HEK293 (cell line): ENCODE measurements at regions not wholly inside any gene's neighbourhood (a gene's known extent, or its start where the extent isn't known, plus 50 kb on each side); places are given as distances from the start of the nearest gene placed in this dataset.

Source experiments
- CTCF ChIA-PET: fragments of 350-600 bp; formaldehyde crosslinking; extraction: SDS; loops from one replicate; lab custom pipeline; 2021; ENCODE audit warnings: antibody characterized with exemption; lab: Yijun Ruan, JAX
- POLR2A ChIA-PET: fragments of 300-600 bp; formaldehyde crosslinking; extraction: SDS; loops from one replicate; lab custom pipeline; 2020; ENCODE audit warnings: antibody characterized with exemption, inconsistent platforms; lab: Yijun Ruan, JAX
- H3K27ac ChIP-seq: fragments of 200-500 bp; sonication (Bioruptor generic); 2 replicates; pipeline ENCODE4 v1.5.1; 2014; ENCODE audit warnings: low read depth, low read length, control low read depth, inconsistent platforms; ENCODE audit errors: extremely low read depth
- H3K36me3 ChIP-seq, 2 experiments: fragments of 200-500 bp in 1 of 2; sonication (Bioruptor generic) in 1 of 2; 1 replicate in 1 of 2; 2 replicates in 1 of 2; pipeline ENCODE4 v1.5.1; 2014 to 2017; ENCODE audit warnings: inconsistent platforms in 2 of 2, low read length in 2 of 2; ENCODE audit not compliant: control insufficient read depth in 2 of 2, insufficient read depth in 1 of 2
- H3K4me1 ChIP-seq: fragments of 200-500 bp; sonication (Bioruptor generic); 2 replicates; pipeline ENCODE4 v1.5.1; 2014; ENCODE audit warnings: mild to moderate bottlenecking, low read length, inconsistent platforms; ENCODE audit not compliant: control insufficient read depth, insufficient read depth
- H3K4me3 ChIP-seq: 2 replicates; pipeline ENCODE4 v1.5.1; 2011; ENCODE audit warnings: low read depth, mild to moderate bottlenecking, control low read depth, low read length, moderate library complexity
- H3K9me3 ChIP-seq: fragments of 200-500 bp; sonication (Bioruptor generic); 2 replicates; pipeline ENCODE4 v1.5.1; 2014; ENCODE audit warnings: low read depth, low read length, inconsistent platforms; ENCODE audit not compliant: control insufficient read depth, insufficient read depth
- IKZF3 ChIP-seq: fragments of 450-650 bp; IDR thresholded peaks from 2 replicates; pipeline ENCODE4 v1.5.0; 2018; ENCODE audit warnings: missing biosample characterization, mild to moderate bottlenecking, missing genetic modification characterization, moderate library complexity
- KLF9 ChIP-seq: fragments of 450-650 bp; formaldehyde crosslinking; IDR thresholded peaks from 2 replicates; pipeline ENCODE4 v1.5.1; 2016; ENCODE audit warnings: missing biosample characterization, missing genetic modification characterization, low read depth
- MZF1 ChIP-seq: fragments of 450-650 bp; formaldehyde crosslinking; IDR thresholded peaks from 2 replicates; pipeline ENCODE4 v1.5.1; 2017; ENCODE audit warnings: missing biosample characterization, missing genetic modification characterization, borderline replicate concordance
- ZBTB1 ChIP-seq: fragments of 450-650 bp; formaldehyde crosslinking; IDR thresholded peaks from 2 replicates; pipeline ENCODE4 v1.5.1; 2016; ENCODE audit warnings: missing biosample characterization, missing genetic modification characterization
- ZBTB17 ChIP-seq: fragments of 450-650 bp; formaldehyde crosslinking; IDR thresholded peaks from 2 replicates; pipeline ENCODE4 v1.5.1; 2016; ENCODE audit warnings: missing biosample characterization, missing genetic modification characterization
- ZNF132 ChIP-seq: fragments of 450-650 bp; formaldehyde crosslinking; IDR thresholded peaks from 2 replicates; pipeline ENCODE4 v1.5.1; 2017; ENCODE audit warnings: missing biosample characterization, missing genetic modification characterization, borderline replicate concordance
- ZNF138 ChIP-seq: fragments of 450-650 bp; formaldehyde crosslinking; IDR thresholded peaks from 2 replicates; pipeline ENCODE4 v1.5.1; 2016; ENCODE audit warnings: missing biosample characterization, missing genetic modification characterization, borderline replicate concordance
- ZNF202 ChIP-seq: fragments of 450-650 bp; formaldehyde crosslinking; IDR thresholded peaks from 2 replicates; pipeline ENCODE4 v1.5.1; 2016; ENCODE audit warnings: missing biosample characterization, missing genetic modification characterization, borderline replicate concordance
- ZNF302 ChIP-seq: fragments of 450-650 bp; formaldehyde crosslinking; IDR thresholded peaks from 2 replicates; pipeline ENCODE4 v1.5.1; 2016; ENCODE audit warnings: missing biosample characterization, missing genetic modification characterization, low read depth
- ZNF350 ChIP-seq: fragments of 450-650 bp; formaldehyde crosslinking; IDR thresholded peaks from 2 replicates; pipeline ENCODE4 v1.5.0; 2017; ENCODE audit warnings: missing biosample characterization, mild to moderate bottlenecking, missing genetic modification characterization
- ZNF354C ChIP-seq: fragments of 450-650 bp; formaldehyde crosslinking; IDR thresholded peaks from 2 replicates; pipeline ENCODE4 v1.5.1; 2016; ENCODE audit warnings: missing biosample characterization, missing genetic modification characterization, low read depth, borderline replicate concordance
- ZNF433 ChIP-seq: fragments of 450-650 bp; formaldehyde crosslinking; IDR thresholded peaks from 2 replicates; pipeline ENCODE4 v1.5.1; 2016; ENCODE audit warnings: missing biosample characterization, missing genetic modification characterization, low read depth
- ZNF670 ChIP-seq: fragments of 450-650 bp; formaldehyde crosslinking; IDR thresholded peaks from 2 replicates; pipeline ENCODE4 v1.5.1; 2016; ENCODE audit warnings: missing biosample characterization, missing genetic modification characterization, low read depth
- ZNF792 ChIP-seq: fragments of 450-650 bp; formaldehyde crosslinking; IDR thresholded peaks from 2 replicates; pipeline ENCODE4 v1.5.1; 2016; ENCODE audit warnings: missing biosample characterization, missing genetic modification characterization
- ZXDB ChIP-seq: fragments of 450-650 bp; formaldehyde crosslinking; IDR thresholded peaks from 2 replicates; pipeline ENCODE4 v1.5.1; 2016; ENCODE audit warnings: missing biosample characterization, missing genetic modification characterization
- TF ChIP-seq, protein P1 (sequence below): fragments of 450-650 bp; formaldehyde crosslinking; IDR thresholded peaks from 2 replicates; pipeline ENCODE4 v1.5.1; 2016; ENCODE audit warnings: missing biosample characterization, missing genetic modification characterization, borderline replicate concordance
- TF ChIP-seq, protein P2 (sequence below): fragments of 450-650 bp; formaldehyde crosslinking; IDR thresholded peaks from 2 replicates; pipeline ENCODE4 v1.5.1; 2016; ENCODE audit warnings: missing biosample characterization, missing genetic modification characterization
- TF ChIP-seq, protein P3 (sequence below): fragments of 450-650 bp; formaldehyde crosslinking; IDR thresholded peaks from 2 replicates; pipeline ENCODE4 v1.5.1; 2017; ENCODE audit warnings: missing biosample characterization, missing genetic modification characterization
- TF ChIP-seq, protein P4 (sequence below): fragments of 450-650 bp; formaldehyde crosslinking; IDR thresholded peaks from 2 replicates; pipeline ENCODE4 v1.5.1; 2016; ENCODE audit warnings: missing biosample characterization, missing genetic modification characterization, borderline replicate concordance
- TF ChIP-seq, protein P5 (sequence below): fragments of 450-650 bp; formaldehyde crosslinking; IDR thresholded peaks from 2 replicates; pipeline ENCODE4 v1.5.1; 2016; ENCODE audit warnings: missing biosample characterization, missing genetic modification characterization
- TF ChIP-seq, protein P6 (sequence below): fragments of 450-650 bp; formaldehyde crosslinking; IDR thresholded peaks from 2 replicates; pipeline ENCODE4 v1.5.1; 2016; ENCODE audit warnings: missing biosample characterization, missing genetic modification characterization

DNA sequence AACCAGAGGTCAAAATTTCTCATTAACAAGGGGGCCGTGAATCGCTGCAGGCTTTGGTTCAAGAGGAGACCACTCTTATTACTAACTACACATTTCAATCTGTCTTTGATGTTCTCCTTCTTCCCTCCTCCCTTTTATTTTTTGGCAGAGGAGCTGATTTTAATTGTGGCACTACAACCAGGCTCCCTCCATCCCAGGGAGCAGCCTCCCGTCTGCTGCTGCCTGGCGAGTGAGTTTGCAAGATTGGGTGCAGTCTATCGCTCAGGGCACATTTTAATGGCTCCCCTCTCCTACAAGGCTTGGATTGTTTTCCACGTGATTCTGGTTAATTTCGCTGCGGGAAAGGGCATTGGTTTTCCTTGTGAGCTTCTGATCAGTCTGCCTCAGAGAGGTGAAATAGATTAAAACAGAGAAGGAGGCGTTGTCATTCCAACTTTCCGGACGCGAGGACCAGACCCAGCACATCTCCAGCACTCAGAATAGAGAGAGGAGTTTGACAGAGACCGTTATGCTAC, 81.4 kb downstream of the KCTD15 start:
- Histone ChIP-seq H3K36me3 (no peaks in the 10 kb centered on the region; a peak in 1 of 3 replicates), H3K9me3 (no peaks in the 10 kb centered on the region), H3K4me1 (no peaks in the 10 kb centered on the region), H3K4me3 (no peak overlapping the region), H3K27ac (no peak overlapping the region)
- CTCF ChIA-PET, result interaction anchor here (0.6 to 2.4 kb wide), 5 partner anchors 66 to 164 kb away, joined by 3 to 21 read pairs (median 3); no protein-coding TSS in a partner anchor
- POLR2A ChIA-PET, result no interaction called here
- TF ChIP-seq ZNF670 (no peak), ZNF132 (tag by site-specific recombination) (no peak), ZBTB1 (tag by site-specific recombination) (no peak), IKZF3 (no peak), ZNF138 (tag by site-specific recombination) (no peak), ZNF350 (no peak), ZNF202 (tag by site-specific recombination) (no peak), ZNF302 (tag by site-specific recombination) (no peak), ZNF354C (no peak), KLF9 (no peak), ZBTB17 (tag by site-specific recombination) (no peak)
- TF ChIP-seq, protein P1, sequence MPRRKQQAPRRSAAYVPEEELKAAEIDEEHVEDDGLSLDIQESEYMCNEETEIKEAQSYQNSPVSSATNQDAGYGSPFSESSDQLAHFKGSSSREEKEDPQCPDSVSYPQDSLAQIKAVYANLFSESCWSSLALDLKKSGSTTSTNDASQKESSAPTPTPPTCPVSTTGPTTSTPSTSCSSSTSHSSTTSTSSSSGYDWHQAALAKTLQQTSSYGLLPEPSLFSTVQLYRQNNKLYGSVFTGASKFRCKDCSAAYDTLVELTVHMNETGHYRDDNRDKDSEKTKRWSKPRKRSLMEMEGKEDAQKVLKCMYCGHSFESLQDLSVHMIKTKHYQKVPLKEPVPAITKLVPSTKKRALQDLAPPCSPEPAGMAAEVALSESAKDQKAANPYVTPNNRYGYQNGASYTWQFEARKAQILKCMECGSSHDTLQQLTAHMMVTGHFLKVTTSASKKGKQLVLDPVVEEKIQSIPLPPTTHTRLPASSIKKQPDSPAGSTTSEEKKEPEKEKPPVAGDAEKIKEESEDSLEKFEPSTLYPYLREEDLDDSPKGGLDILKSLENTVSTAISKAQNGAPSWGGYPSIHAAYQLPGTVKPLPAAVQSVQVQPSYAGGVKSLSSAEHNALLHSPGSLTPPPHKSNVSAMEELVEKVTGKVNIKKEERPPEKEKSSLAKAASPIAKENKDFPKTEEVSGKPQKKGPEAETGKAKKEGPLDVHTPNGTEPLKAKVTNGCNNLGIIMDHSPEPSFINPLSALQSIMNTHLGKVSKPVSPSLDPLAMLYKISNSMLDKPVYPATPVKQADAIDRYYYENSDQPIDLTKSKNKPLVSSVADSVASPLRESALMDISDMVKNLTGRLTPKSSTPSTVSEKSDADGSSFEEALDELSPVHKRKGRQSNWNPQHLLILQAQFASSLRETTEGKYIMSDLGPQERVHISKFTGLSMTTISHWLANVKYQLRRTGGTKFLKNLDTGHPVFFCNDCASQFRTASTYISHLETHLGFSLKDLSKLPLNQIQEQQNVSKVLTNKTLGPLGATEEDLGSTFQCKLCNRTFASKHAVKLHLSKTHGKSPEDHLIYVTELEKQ, result no peak
- TF ChIP-seq, protein P2, sequence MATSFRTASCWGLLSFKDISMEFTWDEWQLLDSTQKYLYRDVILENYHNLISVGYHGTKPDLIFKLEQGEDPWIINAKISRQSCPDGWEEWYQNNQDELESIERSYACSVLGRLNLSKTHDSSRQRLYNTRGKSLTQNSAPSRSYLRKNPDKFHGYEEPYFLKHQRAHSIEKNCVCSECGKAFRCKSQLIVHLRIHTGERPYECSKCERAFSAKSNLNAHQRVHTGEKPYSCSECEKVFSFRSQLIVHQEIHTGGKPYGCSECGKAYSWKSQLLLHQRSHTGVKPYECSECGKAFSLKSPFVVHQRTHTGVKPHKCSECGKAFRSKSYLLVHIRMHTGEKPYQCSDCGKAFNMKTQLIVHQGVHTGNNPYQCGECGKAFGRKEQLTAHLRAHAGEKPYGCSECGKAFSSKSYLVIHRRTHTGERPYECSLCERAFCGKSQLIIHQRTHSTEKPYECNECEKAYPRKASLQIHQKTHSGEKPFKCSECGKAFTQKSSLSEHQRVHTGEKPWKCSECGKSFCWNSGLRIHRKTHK (tag by site-specific recombination), result no peak

DNA sequence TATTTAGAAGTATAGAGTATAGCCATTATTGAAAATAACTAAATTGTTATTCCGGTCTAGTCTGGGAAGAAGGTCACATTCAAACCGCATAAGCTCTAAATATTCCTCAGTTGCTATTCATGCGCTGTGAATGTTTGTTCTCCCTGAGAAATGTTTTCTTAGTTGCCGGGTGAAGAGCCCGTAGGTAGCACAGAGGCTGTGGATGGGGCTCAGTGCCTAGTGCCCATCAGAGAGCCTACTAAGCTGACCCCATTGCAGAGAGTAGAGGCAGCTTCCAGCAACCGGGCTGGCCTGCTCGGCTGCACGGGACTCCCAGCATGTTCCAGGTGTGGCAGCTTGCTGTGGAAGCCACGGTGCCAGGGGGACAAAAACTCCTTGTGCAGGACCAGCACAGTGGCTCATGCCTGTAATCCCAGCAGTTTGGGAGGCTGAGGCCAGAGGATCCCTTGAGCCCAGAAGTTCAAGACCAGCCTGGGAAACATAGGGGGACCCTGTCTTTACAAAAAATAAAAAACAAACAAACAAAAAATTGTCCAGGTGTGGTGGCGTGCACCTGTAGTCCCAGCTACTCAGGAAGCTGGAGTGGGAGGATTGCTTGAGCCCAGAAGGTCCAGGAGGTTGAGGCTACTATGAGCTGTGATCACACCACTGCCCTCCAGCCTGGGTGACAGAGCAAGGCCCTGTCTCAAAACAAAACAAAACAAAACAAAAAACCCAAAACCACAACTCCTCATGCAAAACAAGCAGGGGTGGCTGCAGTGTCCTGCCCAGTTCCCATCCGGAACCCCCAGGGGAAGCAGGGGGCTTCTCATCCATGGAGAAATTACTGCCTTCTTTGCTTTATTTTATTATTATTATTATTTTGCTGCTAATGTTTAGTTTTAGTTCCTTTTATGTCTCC, 82.5 kb downstream of the KCTD15 start:
- Histone ChIP-seq H3K4me1 (peaks cover 8% of the 10 kb centered on the region), H3K27ac (no peak overlapping the region), H3K36me3 (no peaks in the 10 kb centered on the region; a peak in 1 of 3 replicates), H3K4me3 (no peak overlapping the region), H3K9me3 (no peaks in the 10 kb centered on the region)
- ChIA-PET CTCF (no interaction called here), POLR2A (no interaction called here)
- TF ChIP-seq ZNF202 (tag by site-specific recombination) (no peak), ZNF433 (tag by site-specific recombination) (no peak), MZF1 (tag by site-specific recombination) (no peak), ZNF792 (tag by site-specific recombination) (no peak), ZXDB (tag by site-specific recombination) (no peak)
- TF ChIP-seq, protein P3, sequence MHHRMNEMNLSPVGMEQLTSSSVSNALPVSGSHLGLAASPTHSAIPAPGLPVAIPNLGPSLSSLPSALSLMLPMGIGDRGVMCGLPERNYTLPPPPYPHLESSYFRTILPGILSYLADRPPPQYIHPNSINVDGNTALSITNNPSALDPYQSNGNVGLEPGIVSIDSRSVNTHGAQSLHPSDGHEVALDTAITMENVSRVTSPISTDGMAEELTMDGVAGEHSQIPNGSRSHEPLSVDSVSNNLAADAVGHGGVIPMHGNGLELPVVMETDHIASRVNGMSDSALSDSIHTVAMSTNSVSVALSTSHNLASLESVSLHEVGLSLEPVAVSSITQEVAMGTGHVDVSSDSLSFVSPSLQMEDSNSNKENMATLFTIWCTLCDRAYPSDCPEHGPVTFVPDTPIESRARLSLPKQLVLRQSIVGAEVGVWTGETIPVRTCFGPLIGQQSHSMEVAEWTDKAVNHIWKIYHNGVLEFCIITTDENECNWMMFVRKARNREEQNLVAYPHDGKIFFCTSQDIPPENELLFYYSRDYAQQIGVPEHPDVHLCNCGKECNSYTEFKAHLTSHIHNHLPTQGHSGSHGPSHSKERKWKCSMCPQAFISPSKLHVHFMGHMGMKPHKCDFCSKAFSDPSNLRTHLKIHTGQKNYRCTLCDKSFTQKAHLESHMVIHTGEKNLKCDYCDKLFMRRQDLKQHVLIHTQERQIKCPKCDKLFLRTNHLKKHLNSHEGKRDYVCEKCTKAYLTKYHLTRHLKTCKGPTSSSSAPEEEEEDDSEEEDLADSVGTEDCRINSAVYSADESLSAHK (tag by site-specific recombination), result no peak
- TF ChIP-seq, protein P4, sequence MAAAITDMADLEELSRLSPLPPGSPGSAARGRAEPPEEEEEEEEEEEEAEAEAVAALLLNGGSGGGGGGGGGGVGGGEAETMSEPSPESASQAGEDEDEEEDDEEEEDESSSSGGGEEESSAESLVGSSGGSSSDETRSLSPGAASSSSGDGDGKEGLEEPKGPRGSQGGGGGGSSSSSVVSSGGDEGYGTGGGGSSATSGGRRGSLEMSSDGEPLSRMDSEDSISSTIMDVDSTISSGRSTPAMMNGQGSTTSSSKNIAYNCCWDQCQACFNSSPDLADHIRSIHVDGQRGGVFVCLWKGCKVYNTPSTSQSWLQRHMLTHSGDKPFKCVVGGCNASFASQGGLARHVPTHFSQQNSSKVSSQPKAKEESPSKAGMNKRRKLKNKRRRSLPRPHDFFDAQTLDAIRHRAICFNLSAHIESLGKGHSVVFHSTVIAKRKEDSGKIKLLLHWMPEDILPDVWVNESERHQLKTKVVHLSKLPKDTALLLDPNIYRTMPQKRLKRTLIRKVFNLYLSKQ, result no peak
- TF ChIP-seq, protein P5, sequence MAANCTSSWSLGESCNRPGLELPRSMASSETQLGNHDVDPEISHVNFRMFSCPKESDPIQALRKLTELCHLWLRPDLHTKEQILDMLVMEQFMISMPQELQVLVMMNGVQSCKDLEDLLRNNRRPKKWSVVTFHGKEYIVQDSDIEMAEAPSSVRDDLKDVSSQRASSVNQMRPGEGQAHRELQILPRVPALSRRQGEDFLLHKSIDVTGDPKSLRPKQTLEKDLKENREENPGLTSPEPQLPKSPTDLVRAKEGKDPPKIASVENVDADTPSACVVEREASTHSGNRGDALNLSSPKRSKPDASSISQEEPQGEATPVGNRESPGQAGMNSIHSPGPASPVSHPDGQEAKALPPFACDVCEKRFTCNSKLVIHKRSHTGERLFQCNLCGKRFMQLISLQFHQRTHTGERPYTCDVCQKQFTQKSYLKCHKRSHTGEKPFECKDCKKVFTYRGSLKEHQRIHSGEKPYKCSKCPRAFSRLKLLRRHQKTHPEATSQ (tag by site-specific recombination), result no peak
- TF ChIP-seq, protein P6, sequence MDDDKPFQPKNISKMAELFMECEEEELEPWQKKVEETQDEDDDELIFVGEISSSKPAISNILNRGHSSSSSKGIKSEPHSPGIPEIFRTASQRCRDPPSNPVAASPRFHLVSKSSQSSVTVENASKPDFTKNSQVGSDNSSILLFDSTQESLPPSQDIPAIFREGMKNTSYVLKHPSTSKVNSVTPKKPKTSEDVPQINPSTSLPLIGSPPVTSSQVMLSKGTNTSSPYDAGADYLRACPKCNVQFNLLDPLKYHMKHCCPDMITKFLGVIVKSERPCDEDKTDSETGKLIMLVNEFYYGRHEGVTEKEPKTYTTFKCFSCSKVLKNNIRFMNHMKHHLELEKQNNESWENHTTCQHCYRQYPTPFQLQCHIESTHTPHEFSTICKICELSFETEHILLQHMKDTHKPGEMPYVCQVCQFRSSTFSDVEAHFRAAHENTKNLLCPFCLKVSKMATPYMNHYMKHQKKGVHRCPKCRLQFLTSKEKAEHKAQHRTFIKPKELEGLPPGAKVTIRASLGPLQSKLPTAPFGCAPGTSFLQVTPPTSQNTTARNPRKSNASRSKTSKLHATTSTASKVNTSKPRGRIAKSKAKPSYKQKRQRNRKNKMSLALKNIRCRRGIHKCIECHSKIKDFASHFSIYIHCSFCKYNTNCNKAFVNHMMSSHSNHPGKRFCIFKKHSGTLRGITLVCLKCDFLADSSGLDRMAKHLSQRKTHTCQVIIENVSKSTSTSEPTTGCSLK, result no peak
